ENCODE measurements at regions not wholly inside any gene's neighbourhood (a gene's known extent, or its start where the extent isn't known, plus 50 kb on each side); places are given as distances from the start of the nearest gene placed in this dataset.

DNA sequence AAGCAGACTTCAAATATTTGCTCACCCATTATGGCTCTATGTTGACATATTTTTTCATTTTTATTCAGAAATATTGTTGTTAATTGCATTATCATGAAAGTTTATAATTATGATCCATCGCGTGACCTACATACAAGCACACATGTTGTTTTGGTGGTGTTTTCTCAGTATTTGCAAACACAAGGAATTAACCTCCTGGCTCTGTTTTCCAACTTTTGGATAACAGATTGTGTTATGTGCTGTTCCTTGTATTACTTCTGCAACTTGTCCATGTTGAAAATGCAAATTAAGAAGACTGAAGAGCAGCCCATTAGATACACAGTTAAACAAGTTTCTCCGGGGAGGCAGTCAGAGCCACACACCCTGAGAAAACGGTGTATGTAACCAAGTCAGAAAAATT lies 201.2 kb downstream of the SEC23A start:
- DNase-seq, result no peak

DNA sequence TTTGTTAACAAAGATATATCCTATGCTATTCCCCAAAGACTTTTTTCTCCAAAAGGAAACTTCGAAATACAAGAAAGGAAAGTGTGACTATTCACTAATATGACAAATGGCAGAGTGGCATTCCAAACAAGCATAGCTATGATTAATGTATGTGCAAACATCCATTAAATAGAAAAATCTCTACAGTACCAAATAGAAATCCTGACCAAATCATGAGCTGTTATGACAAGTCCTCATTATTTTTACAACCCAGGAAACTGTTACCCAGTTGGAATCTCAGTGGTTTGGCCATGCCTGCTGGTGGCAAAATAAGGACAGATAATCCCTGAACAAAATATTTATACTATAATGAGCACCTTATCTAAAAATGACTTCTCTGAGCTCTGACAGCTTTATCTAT lies 202.1 kb downstream of the SEC23A start:
- no peak for DNase-seq

DNA sequence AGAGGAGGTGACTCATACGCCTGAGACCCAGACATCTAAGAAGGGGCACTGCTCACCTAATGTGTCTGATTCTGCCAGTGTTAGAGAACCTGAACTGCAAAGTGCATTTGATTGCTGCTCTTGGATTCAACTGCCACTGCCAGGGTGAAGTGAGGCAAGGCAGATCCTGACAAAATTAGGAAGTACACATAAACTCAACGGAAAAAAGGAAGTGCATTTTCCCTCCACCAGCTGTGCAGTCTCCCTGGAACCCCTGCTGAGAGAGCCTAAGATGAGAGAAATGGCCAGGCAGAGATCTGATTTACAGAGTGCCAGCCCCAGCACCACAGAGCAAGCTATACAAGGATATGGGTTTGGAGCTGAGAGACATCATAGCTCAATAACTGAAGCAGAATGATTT lies 215.3 kb downstream of the SEC23A start:
- DNase-seq, result no peak

DNA sequence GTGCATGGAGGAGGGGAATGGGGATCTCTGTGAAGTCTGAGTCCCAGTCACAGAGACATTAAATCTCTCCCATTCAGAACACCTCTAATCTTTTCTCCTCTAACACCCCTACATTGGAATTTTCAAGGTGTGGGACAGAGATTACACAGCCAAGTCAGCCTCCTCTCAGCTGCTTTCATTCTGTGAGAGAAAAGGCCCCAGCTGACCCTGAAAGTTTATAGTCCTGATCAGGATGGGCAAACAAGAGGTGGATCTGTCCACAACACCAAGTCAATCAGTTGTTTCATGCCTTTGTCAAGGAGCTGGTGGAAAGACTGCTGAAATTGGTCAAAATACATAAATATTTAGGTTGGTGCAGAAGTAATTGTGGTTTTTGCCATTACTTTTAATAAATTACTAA lies 218.9 kb downstream of the SEC23A start:
- DNase-seq, result no peak

DNA sequence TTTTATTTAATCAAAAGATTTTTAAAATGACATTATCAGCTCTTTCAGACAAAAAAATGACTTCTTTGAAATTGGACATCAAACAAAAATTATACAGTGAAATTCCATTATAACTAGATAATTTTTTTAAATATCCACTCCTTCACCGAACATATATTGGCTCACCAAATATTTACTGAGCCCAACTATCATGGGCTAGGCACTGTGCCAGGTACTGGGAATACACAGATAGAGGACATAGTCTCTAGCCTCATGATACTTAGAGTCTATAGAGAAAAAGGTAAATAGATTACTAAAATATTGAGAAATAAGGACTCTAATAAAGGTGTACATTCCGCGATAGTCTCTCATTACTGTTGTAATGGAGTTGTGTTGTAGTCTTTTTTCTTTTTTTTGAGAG lies 219.9 kb downstream of the SEC23A start:
- no peak for DNase-seq

DNA sequence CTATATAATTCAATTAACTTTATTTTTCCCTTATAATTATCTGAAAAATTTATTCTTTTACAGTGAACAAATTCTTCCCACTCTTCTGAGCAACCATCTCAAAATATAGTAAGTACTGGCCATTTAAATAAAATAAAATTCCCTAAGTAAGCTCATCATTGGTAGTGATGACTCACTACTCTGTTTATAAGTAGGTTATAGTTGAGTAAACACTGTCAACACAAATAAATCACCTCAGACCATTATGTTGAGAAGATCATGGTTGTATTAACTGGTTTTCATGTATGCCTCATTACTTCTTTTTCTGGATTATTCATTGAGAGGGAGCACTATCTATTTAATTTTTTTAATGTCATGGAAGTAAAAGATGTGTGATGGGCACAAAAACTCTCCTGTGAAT lies 220.5 kb downstream of the SEC23A start:
- DNase-seq, result no peak

DNA sequence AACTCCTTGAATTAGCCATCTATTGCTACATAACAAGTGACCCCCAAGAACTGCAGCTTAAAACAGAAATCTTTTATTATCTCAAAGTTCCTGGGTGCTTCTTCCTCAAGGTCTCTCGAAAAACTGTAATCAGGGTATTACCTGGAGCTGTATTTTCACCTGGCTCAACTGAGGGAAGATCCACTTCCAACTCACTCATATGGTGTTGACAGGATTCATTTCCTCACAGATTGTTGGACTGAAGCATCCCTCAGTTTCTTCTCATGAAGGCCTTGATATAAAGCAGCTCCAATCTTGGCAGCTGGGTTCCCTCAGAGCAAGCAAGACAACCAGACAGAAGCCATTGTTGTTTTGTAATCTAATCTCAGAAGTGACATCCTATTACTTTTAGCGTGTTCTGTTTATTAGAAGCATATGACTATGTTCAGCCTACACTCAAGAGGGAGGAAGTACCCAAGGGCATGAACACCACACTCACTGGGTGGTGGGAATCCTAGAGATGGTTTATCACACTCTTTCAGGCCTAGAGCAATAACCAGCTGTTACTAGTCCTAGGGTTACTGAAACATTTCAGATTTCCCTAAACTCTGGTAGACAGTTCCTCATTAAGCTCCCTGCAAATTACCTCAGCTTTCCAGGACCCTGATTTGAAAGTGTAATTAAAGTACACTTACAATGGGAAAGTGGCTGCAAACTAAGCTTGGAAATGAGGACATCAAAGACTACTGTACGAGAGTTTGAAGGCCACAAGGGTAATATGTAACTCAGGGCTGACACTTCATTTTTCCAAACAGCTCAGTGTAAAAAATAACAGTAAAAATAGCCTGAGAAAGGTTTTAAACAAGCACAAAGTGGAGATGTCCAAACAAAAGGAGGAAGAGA lies 222.2 kb downstream of the SEC23A start:
- DNase-seq, result no peak

DNA sequence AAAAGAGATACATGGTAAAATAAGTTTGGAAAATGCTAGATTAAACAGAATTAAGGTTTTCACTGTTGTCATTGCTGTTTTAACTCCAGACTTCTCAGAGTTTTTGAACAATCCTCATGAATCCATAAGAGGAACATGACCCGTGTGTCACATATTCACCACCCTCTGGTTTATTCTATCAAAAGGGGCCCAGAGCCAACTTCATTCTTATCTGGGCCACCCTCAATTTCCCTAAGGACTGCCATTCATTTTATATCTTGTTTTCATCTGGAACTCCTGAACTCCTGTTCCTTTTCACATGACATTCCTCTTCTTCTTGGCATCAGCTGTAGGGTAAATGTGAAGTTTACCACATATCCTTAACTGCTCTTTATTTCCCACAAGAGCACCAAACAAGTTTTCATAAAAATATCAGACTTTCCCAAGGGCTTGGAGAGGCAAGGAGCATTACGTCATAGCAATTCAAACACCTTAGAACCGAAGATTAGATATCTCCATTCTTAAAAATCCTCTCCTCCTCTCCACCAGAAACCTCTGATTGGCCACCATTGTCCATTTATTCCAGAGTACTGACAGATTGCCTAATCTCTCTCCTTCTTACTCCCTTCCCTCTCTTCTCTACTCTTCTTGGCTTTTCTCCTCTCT lies 225.2 kb downstream of the SEC23A start:
- DNase-seq, result no peak

DNA sequence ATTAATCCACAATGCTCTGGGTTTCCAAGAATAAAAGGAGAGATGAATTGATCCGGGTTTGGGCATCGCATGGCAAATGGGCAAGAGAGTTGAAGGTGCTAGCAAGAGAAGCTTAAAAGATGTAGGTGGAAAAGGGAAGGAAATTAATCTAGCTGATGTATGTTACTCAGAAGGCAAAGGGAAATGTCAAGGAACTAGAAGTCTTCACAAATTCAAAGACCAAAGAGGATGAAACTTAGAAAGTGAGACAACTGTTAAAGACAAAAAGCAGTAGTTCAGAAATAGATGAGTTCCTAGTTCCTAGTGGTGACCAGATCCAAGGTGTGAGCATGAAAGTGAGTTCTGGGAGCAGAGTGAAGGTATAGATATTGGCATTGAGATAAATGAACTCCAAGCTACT lies 228.3 kb downstream of the SEC23A start:
- no peak for DNase-seq

DNA sequence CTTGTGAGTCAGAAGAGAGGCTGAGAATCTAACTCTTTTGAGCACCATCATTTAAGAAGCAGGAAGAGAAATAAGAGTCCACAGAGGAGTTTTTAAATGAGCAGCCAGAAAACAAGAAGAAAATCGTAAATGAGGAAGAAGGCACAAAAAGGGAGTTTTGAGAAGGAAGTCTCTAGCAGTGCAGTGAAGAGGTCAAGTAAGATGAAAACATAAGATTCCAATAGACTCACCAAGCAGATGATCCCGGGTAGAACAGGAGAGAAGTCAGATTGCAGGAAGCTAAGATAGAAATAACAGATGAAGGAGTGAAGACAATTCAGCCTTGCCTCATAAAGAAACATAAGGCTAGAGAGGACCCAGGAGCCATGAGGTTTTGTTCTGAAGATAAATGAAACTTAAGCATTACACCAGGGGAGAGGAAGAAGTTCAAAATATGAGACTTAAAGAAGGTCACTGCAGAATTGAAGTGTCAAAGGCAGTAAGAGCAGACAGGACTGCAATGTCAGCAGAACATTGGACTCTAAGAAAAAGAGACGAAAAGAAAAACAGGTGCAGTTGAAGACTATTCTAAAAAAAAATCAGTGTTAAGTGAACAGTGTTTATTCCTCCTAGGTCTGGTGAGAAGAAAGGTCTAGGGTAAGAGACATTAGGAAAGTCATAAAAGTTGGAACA lies 229.0 kb downstream of the SEC23A start:
- no peak for DNase-seq

DNA sequence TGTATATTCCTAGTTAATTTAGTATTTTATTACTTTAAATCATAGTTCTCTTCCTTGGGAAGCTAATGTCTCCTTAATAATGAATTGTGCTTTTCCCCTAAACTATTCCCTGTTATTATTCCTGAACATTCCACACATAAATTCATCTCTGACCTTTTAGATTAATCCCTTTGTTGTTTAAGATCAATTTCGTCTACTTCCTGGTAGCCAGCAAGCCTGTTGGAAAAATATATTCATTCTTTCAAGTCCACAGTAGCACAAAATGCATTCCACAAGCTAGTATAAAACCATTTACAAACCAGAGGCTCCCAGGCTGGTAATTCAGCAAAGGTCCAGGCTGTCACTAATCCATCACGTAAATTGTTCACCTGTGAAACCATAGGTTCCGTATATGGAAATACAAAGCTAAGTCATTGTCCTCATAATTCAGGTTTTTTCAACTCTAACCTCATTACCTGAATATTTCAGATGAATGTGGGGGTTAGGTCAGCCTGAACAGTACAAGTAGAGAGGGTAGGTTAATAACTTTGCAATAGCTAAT lies 232.7 kb downstream of the SEC23A start:
- no peak for DNase-seq

DNA sequence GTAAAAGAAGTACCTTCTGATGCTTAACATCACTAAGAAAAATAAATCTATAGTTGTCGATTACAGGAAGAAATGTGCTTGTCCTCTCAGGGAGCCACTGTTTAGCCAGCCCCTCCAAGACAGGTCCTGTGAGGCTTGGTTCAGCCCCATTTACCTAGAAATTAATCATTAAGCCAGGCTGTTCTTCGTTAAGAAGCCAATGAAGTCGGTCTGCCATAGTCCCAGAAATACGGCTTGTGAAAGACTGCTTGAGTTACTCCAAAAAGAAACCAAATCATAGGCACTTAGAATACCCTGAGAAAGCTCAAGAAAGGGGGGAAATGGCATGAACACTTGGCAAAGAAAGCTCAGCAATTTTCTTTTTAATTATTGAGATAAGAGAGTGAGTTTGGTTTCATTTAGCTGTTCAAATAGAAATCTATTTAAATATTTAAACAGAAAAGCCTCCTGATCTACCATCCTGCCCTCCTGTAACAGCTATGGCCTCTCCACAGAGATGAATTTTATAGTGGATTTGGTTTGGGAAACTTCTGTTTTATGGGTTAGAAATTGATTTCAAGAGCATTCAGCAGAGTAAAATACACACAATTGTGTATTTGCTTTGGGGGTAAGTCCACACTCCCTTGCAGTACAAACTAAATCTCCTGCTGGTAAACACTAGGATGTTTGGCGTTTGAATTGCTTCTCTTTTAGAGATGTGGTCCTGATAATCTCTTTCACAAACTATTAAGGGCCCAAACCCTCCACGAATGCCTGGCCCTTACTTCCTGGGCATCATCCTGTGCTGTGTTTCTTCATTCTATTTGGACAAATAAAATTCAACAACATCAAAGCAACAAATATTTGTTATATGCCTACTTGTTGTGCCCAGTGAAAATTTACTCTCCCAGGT lies 234.4 kb downstream of the SEC23A start:
- DNase-seq, result no peak

DNA sequence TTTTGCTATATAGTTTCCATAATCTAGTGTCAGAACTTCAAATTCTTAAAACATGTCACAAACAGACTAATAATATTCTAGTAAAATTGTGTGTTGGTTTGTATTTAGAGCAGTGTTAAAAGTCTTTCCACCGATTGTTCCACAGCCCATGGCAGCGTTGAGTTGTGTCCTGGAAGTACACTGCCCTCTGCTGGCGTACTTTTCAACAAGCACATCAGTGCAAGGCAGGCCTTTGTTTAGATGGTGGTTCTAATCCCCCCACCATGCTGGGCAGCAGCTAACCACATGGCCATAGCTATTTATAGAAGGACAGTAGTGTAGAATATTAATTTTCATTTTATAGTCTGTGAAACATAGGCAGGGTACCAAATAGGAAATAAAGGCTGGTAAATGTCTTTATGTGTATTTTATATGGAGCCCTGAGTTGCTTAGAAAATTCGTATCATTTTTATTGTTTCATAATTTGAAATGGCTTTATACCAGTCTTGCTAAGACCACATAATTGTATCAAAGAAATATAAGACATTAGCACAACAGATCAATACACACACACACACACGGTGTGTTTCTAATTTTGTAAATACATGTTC lies 235.4 kb downstream of the SEC23A start:
- peak in 52 of 56 donors; percentile 8 to 93 (median 59) for DNase-seq

DNA sequence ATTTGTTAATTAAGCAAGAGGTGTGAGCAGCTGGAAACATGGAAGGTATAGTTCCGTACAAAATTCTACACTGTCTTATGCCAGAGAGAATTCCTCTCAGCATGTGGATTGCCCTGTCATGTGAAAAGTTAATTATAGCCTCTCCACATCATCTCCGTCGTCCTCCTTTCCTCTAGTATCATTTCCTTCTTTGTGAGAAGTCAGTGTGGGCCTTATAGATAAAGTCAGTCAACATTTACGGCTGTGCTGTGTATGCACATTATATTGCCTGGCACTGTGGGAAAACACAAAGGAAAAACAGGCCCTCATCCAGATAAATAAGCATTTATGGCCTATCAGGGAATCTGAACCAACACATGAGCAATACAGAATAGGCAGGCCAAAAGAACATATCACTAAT lies 236.6 kb downstream of the SEC23A start:
- no peak for DNase-seq

DNA sequence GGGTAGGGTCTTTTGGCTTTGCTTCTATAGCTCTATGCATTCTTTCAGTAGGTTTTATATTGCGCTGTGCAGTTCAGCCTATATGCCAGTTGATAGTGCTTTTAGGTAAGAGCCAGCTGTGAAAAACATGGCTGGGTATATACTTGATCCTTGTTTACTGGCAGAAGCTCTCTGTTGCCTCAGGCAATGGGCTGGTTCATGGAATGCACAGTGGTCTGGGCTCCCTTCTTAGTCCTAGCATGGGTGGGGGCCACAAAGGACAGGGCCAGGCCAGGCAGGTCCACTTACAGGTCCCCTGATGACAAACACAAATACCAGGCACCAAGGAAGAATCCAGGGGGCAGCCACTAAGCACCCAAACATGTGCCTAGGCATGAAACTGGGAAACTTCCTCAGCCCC lies 240.7 kb downstream of the SEC23A start:
- DNase-seq, result no peak

DNA sequence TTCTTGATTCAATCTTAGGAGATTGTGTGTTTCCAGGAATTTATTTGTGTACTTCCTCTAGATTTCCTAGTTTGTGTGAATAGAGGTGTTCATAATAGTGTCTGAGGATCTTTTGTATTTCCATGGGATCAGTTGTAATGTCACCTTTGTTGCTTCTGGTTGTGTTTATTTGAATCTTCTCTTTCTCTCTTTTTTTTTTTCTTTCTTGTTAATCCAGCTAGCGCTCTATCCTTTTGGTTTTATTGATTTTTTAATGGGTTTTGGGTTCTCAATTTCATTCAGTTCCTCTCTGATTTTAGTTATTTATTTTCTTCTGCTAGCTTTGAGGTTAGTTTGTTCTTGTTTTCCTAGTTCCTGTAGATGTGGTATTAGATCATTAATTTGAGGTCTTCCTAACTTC lies 242.5 kb downstream of the SEC23A start:
- DNase-seq, result no peak

DNA sequence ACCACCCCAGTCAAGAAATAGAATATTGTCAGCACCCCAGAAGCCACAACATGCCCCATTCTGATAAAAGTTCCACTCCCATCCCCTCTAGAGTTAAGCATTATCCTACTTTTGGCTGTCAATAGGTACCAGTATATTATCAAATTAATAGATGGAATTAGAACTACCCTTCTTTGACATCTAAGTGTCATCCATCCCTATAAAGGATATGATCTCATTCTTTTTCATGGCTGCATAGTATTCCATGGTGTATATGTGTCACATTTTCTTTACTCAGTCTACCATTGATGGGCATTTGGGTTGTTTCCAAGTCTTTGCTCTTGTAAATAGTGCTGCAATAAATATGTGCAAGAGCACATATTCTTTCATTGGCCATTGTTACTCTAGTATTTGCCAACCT lies 246.2 kb downstream of the SEC23A start:
- no peak for DNase-seq

DNA sequence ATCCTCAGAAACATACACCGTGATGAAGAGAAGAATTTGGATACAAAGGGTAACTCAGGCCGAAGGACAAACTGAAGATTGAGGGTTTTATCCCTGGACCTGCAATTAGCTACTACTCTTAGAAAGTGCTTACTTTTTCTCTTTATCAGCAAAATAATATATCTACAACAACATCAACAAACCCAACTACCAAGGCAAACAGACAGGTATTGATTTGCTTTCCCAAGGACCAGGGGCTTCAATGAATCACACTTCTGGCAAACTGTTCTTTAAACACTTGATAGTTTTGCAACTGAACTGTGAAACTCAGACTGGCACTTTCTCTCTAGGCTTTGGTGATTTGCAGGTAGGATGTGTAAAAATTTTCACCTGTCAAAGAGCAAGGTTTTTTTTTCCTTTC lies 247.5 kb downstream of the SEC23A start:
- no peak for DNase-seq

DNA sequence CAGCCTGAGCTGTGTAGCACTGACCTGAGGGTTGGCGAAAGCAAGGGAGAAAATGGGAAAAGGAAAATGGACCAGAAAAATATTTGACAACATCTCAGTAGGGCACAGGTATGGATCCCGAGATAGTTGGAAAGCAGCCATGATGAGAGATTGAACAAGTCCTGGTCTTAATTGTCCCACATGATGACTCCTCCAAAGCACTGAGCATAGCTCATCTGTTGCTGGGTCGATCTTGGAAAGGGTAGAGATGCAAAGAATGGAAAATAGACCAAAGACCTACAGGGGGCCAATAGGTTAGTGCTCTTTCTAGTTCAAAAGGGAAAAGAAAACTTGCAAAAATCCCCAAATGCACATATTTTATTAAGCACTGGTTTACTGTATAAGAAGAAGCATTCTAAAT lies 251.9 kb downstream of the SEC23A start:
- DNase-seq, result no peak

DNA sequence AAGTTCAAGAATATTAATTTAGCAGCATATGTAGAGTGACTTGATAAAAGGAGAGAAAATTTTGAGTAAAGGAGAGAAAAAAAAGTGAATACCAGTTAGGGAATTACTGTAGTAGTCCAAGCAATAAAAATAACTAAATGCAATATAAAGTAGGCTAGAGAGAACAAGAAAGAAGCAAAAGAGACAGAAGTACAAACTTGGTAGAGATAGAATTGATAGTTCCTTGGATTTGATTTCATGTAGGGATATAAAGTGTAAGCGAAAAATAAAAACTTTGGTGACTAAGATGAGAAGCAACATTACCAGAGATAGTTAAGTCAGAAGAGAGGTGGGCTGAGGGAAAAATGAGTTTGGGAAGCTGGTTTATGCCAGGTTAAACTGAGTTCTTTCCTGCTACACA lies 252.4 kb downstream of the SEC23A start:
- DNase-seq, result no peak

Data from amygdala (tissue), 56 donors.